NCI-H69 (cell line): ENCODE measurements at regions not wholly inside any gene's neighbourhood (a gene's known extent, or its start where the extent isn't known, plus 50 kb on each side); places are given as distances from the start of the nearest gene placed in this dataset.
"Not testable (repeated sequence)": the region's sequence is repeated elsewhere in the genome, so short reads cannot be mapped to it uniquely, and the experiment has no call there.

Experiments used
- DNase-seq: peaks from one replicate; lab custom pipeline; 2025; lab: John Stamatoyannopoulos, UW

- peak; percentile 79 for DNase-seq
Measured at GRCh38 chr3:82410366-82410765, 648.9 kb upstream of the GBE1 start.

- no peak for DNase-seq
Measured at GRCh38 chr3:82409842-82410241, 648.4 kb upstream of the GBE1 start.

DNA sequence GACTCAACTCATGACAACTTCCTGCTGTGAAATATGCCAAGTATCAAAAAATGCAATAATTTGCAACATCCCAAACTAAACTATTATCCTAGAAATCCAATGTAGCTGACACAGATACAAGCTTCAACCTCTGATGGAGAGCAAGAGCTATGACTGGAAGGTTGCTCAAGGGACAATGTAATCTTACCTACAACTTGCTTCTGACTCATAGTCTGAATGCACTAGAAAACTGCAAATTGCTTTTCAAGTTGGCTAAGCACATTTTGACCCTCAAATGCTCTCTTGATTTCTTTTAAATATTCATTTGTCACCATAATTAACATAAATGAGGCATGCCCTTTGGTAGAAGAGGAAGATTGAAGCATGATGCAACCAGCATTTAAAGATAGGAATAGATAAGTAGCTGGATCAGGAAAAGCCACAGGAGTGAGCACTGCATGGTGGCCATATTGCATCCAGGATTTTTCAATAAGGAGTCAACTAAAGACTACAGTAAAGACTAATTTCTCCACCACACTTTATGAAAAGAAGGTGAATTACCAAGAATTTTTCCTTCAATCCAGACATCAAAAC lies 630.8 kb upstream of the GBE1 start:
- DNase-seq, result peak; percentile 3

GRCh38 chr3:82390868-82391267 lies 629.4 kb upstream of the GBE1 start:
- no peak for DNase-seq

- peak; percentile 35 for DNase-seq
Measured at GRCh38 chr3:82386647-82387046, 625.2 kb upstream of the GBE1 start.

GRCh38 chr3:82384181-82384580 lies 622.7 kb upstream of the GBE1 start:
- no peak for DNase-seq

DNA sequence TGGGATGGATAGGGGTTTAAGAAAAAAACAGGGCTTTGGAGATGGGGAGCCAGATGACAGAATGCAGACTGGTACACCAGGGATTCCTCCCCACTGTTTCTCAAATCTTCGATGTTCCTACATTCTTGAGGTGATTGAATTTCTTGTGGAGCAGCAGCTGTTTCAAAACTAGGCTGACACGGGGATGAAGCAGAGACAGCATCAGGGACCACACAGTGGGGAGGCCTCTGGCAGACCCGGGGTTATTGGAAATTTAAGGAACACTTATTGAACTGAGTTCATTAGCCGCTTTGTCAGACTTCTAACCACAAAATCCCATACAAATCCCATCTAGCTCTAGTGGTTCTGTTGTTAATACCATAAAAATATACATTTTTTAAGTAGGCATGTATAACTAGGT lies 621.4 kb upstream of the GBE1 start:
- no peak for DNase-seq

DNA sequence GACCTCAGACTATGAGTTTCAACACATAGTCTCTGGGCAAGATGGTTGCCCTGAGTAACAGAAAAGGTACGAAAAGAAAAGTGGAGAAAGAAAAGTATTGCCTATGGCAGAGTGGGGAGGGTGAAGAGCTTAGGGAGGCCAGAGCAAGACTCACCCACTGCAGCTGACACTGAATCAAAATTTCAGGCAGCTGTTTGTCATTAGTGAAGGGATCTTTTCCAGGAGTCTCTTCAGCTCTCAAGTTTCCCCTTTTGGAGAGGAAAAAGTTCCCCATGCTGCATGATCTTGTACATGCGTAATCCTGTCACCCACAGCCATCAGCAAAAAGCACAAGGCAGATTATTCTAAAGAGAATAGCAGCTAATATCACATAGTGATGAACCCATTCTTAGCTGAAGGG lies 616.9 kb upstream of the GBE1 start:
- DNase-seq, result no peak

DNA sequence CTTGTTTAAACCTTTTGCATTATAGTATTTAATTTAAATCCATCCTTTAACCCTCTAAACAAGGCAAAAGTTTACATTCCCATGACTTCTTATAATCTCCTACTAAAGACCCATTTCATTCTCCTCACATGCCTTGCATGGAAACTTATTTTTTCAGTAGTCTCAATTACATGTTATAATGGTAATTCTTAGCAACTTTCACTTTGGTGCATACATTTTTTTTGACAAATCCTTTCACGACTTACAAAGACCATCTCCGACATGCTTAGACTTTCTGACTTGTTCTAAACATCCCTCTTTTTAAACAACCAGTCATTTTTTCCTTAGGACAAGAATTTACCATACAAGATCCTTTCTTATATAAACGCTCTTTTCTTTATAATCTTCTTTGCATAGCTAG lies 615.4 kb upstream of the GBE1 start:
- peak; percentile 22 for DNase-seq

GRCh38 chr3:82373833-82374232 lies 612.4 kb upstream of the GBE1 start:
- not testable (repeated sequence) for DNase-seq

- no peak for DNase-seq
Measured at GRCh38 chr3:82364827-82365226, 603.4 kb upstream of the GBE1 start.

DNA sequence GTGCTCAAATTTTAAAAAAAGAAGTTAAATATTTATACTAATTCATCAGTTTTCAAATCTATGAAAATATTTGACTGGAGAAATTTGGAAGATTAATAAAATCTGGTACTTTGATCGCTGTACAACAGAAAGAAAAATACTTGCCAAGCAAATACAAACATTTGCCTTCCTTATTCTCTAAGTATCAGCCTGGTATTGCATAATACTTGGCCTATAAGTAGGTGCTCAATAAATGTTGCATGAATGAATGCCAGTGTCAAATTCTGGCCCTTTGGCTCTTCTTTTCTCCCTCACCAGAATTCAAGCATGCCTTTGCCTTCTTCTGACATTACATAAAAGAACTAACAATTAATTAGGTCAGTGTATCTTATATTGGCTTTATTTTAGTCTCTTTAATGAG lies 601.7 kb upstream of the GBE1 start:
- no peak for DNase-seq

- no peak for DNase-seq
Measured at GRCh38 chr3:82355228-82355627, 593.8 kb upstream of the GBE1 start.

- peak; percentile 3 for DNase-seq
Measured at GRCh38 chr3:82354228-82354627, 592.8 kb upstream of the GBE1 start.

- peak; percentile 79 for DNase-seq
Measured at GRCh38 chr3:82353306-82354171, 592.1 kb upstream of the GBE1 start.

DNA sequence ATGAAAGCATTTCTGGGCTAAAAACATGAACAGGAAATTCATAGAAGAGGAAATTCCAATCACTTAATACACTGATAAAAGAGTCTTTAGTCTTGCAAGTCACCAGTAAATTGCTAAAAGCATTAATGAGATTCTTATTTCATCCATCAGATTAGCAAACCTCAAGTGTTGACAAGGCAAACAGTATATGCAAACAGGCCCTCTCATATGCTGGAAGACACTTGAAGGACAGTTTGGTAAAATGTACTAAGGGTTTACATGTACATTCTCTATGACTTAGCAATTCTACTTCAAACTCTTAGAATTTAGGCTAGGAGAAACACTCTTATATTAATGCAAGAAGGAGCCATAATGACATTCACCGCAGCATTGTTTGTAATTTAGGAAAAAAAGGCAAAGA lies 586.1 kb upstream of the GBE1 start:
- DNase-seq, result no peak

DNA sequence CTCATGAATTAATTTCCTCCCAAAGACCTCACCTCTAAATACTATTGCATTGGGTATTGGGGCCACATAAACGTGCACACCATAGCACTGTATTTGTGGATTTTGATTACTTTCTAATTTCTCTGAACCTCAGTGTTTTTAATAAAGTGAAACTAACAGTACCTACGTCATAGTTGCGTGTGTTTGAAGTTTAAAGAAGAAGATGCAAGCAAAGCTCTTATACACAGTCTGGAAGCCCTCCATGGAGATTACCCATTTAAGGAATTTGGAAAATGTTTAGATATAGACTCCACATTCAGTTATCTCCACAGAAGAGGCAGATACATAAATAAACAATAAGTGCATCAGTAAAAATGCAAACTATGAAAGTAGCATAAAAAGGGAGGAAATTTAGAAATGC lies 581.1 kb upstream of the GBE1 start:
- DNase-seq, result no peak

DNA sequence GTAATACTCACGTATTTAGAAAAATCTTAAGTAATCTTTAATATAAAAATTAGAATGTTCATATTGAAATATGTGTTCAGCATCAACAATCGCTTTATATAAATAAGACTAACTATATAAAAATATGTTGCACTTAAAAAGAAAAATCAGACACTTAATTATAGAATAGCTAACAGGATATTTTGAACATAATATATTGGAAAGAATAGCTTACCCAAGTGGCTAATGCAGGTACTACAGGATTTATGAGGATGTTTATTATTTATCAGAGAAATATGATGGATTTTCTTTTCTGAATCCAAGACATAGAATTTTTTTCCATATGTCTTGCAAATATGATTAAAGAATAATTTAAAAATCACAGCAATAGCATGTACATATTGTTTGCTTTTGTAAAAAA lies 567.9 kb upstream of the GBE1 start:
- DNase-seq, result no peak

GRCh38 chr3:82311901-82312300 lies 550.5 kb upstream of the GBE1 start:
- DNase-seq, result no peak

DNA sequence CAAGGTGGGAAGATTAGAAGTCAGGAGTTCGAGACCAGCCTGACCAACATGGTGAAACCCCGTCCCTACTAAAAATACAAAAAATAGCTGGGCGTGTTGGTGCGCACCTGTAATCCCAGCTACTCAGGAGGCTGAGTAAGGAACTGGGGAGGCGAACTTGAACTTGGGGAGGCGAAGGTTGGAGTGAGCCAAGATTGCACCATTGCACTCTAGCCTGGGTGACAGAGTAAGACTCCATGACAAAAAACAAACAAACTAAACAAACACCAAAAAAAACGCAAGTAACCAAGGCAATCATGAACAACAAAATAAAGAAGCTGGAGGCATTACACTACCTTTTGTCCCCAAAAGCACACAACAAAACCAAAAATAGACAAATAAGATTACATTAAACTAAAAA lies 547.3 kb upstream of the GBE1 start:
- DNase-seq, result no peak

DNA sequence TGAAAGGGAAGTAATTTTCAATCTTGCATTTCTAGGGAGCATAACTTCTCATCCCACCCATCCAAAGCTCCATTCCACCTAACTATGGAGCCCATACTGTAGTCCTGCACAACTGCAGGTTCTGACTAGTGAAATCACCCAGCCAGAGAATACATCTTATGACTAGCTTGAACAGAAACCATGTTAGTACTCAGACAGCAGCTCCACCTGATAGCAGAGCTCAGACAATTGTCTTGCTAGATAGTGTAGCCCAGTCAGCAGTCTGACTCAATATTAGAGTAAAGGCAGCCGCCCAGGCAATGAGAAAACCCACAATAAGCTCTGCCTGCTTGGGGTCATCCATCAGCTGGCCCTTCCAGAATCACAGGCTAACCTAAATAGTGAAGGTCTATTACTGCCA lies 544.7 kb upstream of the GBE1 start:
- DNase-seq, result no peak

- no peak for DNase-seq
Measured at GRCh38 chr3:82294609-82295008, 533.2 kb upstream of the GBE1 start.

GRCh38 chr3:82293867-82294266 lies 532.4 kb upstream of the GBE1 start:
- no peak for DNase-seq

DNA sequence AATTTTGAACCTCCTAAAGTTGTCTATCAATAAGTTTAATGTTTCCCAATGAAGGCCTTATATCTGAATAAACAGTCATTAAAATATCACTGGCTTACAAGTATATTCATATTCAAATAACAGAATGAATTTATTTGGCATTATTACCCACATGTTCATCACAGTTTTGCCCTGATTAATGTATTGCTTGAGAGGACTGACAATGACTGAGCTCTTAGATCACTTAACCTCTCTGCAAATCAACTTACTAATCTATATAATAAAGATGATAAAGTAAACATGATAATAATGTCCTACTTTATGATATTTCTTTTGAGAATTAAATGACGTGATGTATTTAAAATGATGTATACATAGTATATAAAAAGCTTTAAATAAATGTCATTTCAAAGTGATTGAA lies 532.0 kb upstream of the GBE1 start:
- DNase-seq, result no peak
